ENCODE measurements at regions not wholly inside any gene's neighbourhood (a gene's known extent, or its start where the extent isn't known, plus 50 kb on each side); places are given as distances from the start of the nearest gene placed in this dataset.

GRCh38 chr10:65708057-65708456 lies 1217.8 kb upstream of the LRRTM3 start:
- WGBS = 28% methylated on average over 1 of the region's 1 CpG
- H3K4me3 ChIP-seq (ENCODE audit: low read length in 2 of 2) = no peak overlapping the region
- no peaks in the 10 kb centered on the region for H3K4me1 ChIP-seq (ENCODE audit: control insufficient read depth in 2 of 2, insufficient read depth in 2 of 2, low read length in 2 of 2)

GRCh38 chr10:65710306-65710705 lies 1215.5 kb upstream of the LRRTM3 start:
- Histone ChIP-seq H3K9me3 (ENCODE audit: control insufficient read depth in 2 of 2, insufficient read depth in 1 of 2, low read length in 1 of 2) (no peaks in the 10 kb centered on the region), H3K27ac (ENCODE audit: low read depth in 1 of 2, low read length in 1 of 2) (no peak overlapping the region), H3K4me1 (ENCODE audit: control insufficient read depth in 2 of 2, insufficient read depth in 2 of 2, low read length in 2 of 2) (no peaks in the 10 kb centered on the region), H3K27me3 (ENCODE audit: control insufficient read depth in 2 of 2, insufficient read depth in 1 of 2, low read length in 1 of 2) (no peaks in the 10 kb centered on the region), H3K4me3 (ENCODE audit: low read length in 2 of 2) (no peak overlapping the region), H3K36me3 (ENCODE audit: control insufficient read depth in 2 of 2, insufficient read depth in 2 of 2, low read length in 1 of 2) (no peaks in the 10 kb centered on the region)
- 92% methylated on average over 3 of the region's 3 CpGs for WGBS
- DNase-seq (ENCODE audit: low read depth in 6 of 9, low spot score in 9 of 9) = no peak

More at GRCh38 chr10:65708057-65708456, 1217.8 kb upstream of the LRRTM3 start:
- Histone ChIP-seq H3K27ac (ENCODE audit: low read depth in 1 of 2, low read length in 1 of 2) (no peak overlapping the region), H3K36me3 (ENCODE audit: control insufficient read depth in 2 of 2, insufficient read depth in 2 of 2, low read length in 1 of 2) (no peaks in the 10 kb centered on the region), H3K27me3 (ENCODE audit: control insufficient read depth in 2 of 2, insufficient read depth in 1 of 2, low read length in 1 of 2) (no peaks in the 10 kb centered on the region), H3K9me3 (ENCODE audit: control insufficient read depth in 2 of 2, insufficient read depth in 1 of 2, low read length in 1 of 2) (no peaks in the 10 kb centered on the region)
- no peak for DNase-seq (ENCODE audit: low read depth in 6 of 9, low spot score in 9 of 9)

- H3K27me3 ChIP-seq (ENCODE audit: control insufficient read depth in 2 of 2, insufficient read depth in 1 of 2, low read length in 1 of 2) = no peaks in the 10 kb centered on the region
- no peak overlapping the region for H3K27ac ChIP-seq (ENCODE audit: low read depth in 1 of 2, low read length in 1 of 2)
- H3K4me3 ChIP-seq (ENCODE audit: low read length in 2 of 2) = no peak overlapping the region
- no peaks in the 10 kb centered on the region for H3K4me1 ChIP-seq (ENCODE audit: control insufficient read depth in 2 of 2, insufficient read depth in 2 of 2, low read length in 2 of 2)
- 95% methylated on average over 1 of the region's 1 CpG for WGBS
- H3K9me3 ChIP-seq (ENCODE audit: control insufficient read depth in 2 of 2, insufficient read depth in 1 of 2, low read length in 1 of 2) = no peaks in the 10 kb centered on the region
- H3K36me3 ChIP-seq (ENCODE audit: control insufficient read depth in 2 of 2, insufficient read depth in 2 of 2, low read length in 1 of 2) = no peaks in the 10 kb centered on the region
- DNase-seq (ENCODE audit: low read depth in 6 of 9, low spot score in 9 of 9) = no peak
Measured at GRCh38 chr10:65719790-65720189, 1206.0 kb upstream of the LRRTM3 start.

GRCh38 chr10:65720901-65721300 lies 1204.9 kb upstream of the LRRTM3 start:
- H3K27me3 ChIP-seq (ENCODE audit: control insufficient read depth in 2 of 2, insufficient read depth in 1 of 2, low read length in 1 of 2) = no peaks in the 10 kb centered on the region
- H3K36me3 ChIP-seq (ENCODE audit: control insufficient read depth in 2 of 2, insufficient read depth in 2 of 2, low read length in 1 of 2) = no peaks in the 10 kb centered on the region
- H3K27ac ChIP-seq (ENCODE audit: low read depth in 1 of 2, low read length in 1 of 2) = no peak overlapping the region
- DNase-seq (ENCODE audit: low read depth in 6 of 9, low spot score in 9 of 9) = no peak
- WGBS = 94% methylated on average over 4 of the region's 4 CpGs
- no peaks in the 10 kb centered on the region for H3K9me3 ChIP-seq (ENCODE audit: control insufficient read depth in 2 of 2, insufficient read depth in 1 of 2, low read length in 1 of 2)
- H3K4me1 ChIP-seq (ENCODE audit: control insufficient read depth in 2 of 2, insufficient read depth in 2 of 2, low read length in 2 of 2) = no peaks in the 10 kb centered on the region
- no peak overlapping the region for H3K4me3 ChIP-seq (ENCODE audit: low read length in 2 of 2)

- H3K9me3 ChIP-seq (ENCODE audit: control insufficient read depth in 2 of 2, insufficient read depth in 1 of 2, low read length in 1 of 2) = no peaks in the 10 kb centered on the region
- no peak for DNase-seq (ENCODE audit: low read depth in 6 of 9, low spot score in 9 of 9)
- H3K4me1 ChIP-seq (ENCODE audit: control insufficient read depth in 2 of 2, insufficient read depth in 2 of 2, low read length in 2 of 2) = no peaks in the 10 kb centered on the region
- no peaks in the 10 kb centered on the region for H3K27me3 ChIP-seq (ENCODE audit: control insufficient read depth in 2 of 2, insufficient read depth in 1 of 2, low read length in 1 of 2)
- no peak overlapping the region for H3K27ac ChIP-seq (ENCODE audit: low read depth in 1 of 2, low read length in 1 of 2)
- WGBS = 73% methylated on average over 6 of the region's 6 CpGs
- H3K4me3 ChIP-seq (ENCODE audit: low read length in 2 of 2) = no peak overlapping the region
- H3K36me3 ChIP-seq (ENCODE audit: control insufficient read depth in 2 of 2, insufficient read depth in 2 of 2, low read length in 1 of 2) = no peaks in the 10 kb centered on the region
Measured at GRCh38 chr10:65723525-65723924, 1202.3 kb upstream of the LRRTM3 start.

- no peaks in the 10 kb centered on the region for H3K27me3 ChIP-seq (ENCODE audit: control insufficient read depth in 2 of 2, insufficient read depth in 1 of 2, low read length in 1 of 2)
- H3K27ac ChIP-seq (ENCODE audit: low read depth in 1 of 2, low read length in 1 of 2) = no peak overlapping the region
- no peaks in the 10 kb centered on the region for H3K36me3 ChIP-seq (ENCODE audit: control insufficient read depth in 2 of 2, insufficient read depth in 2 of 2, low read length in 1 of 2)
- no peak for DNase-seq (ENCODE audit: low read depth in 6 of 9, low spot score in 9 of 9)
- no peak overlapping the region for H3K4me3 ChIP-seq (ENCODE audit: low read length in 2 of 2)
- WGBS = 95% methylated on average over 2 of the region's 2 CpGs
- H3K4me1 ChIP-seq (ENCODE audit: control insufficient read depth in 2 of 2, insufficient read depth in 2 of 2, low read length in 2 of 2) = no peaks in the 10 kb centered on the region
- H3K9me3 ChIP-seq (ENCODE audit: control insufficient read depth in 2 of 2, insufficient read depth in 1 of 2, low read length in 1 of 2) = no peaks in the 10 kb centered on the region
Measured at GRCh38 chr10:65735382-65735781, 1190.5 kb upstream of the LRRTM3 start.

GRCh38 chr10:65742906-65743305 lies 1182.9 kb upstream of the LRRTM3 start:
- no peaks in the 10 kb centered on the region for H3K27me3 ChIP-seq (ENCODE audit: control insufficient read depth in 2 of 2, insufficient read depth in 1 of 2, low read length in 1 of 2)
- H3K36me3 ChIP-seq (ENCODE audit: control insufficient read depth in 2 of 2, insufficient read depth in 2 of 2, low read length in 1 of 2) = no peaks in the 10 kb centered on the region
- no peaks in the 10 kb centered on the region for H3K9me3 ChIP-seq (ENCODE audit: control insufficient read depth in 2 of 2, insufficient read depth in 1 of 2, low read length in 1 of 2)
- H3K4me3 ChIP-seq (ENCODE audit: low read length in 2 of 2) = no peak overlapping the region
- H3K27ac ChIP-seq (ENCODE audit: low read depth in 1 of 2, low read length in 1 of 2) = no peak overlapping the region
- H3K4me1 ChIP-seq (ENCODE audit: control insufficient read depth in 2 of 2, insufficient read depth in 2 of 2, low read length in 2 of 2) = no peaks in the 10 kb centered on the region
- WGBS = 90% methylated on average over 1 of the region's 1 CpG
- DNase-seq (ENCODE audit: low read depth in 6 of 9, low spot score in 9 of 9) = no peak

GRCh38 chr10:65751218-65751617 lies 1174.6 kb upstream of the LRRTM3 start:
- Histone ChIP-seq H3K36me3 (ENCODE audit: control insufficient read depth in 2 of 2, insufficient read depth in 2 of 2, low read length in 1 of 2) (no peaks in the 10 kb centered on the region), H3K27ac (ENCODE audit: low read depth in 1 of 2, low read length in 1 of 2) (no peak overlapping the region), H3K9me3 (ENCODE audit: control insufficient read depth in 2 of 2, insufficient read depth in 1 of 2, low read length in 1 of 2) (no peaks in the 10 kb centered on the region), H3K4me1 (ENCODE audit: control insufficient read depth in 2 of 2, insufficient read depth in 2 of 2, low read length in 2 of 2) (no peaks in the 10 kb centered on the region), H3K4me3 (ENCODE audit: low read length in 2 of 2) (no peak overlapping the region), H3K27me3 (ENCODE audit: control insufficient read depth in 2 of 2, insufficient read depth in 1 of 2, low read length in 1 of 2) (no peaks in the 10 kb centered on the region)
- DNase-seq (ENCODE audit: low read depth in 6 of 9, low spot score in 9 of 9) = no peak

- Histone ChIP-seq H3K4me3 (ENCODE audit: low read length in 2 of 2) (no peak overlapping the region), H3K27ac (ENCODE audit: low read depth in 1 of 2, low read length in 1 of 2) (no peak overlapping the region), H3K4me1 (ENCODE audit: control insufficient read depth in 2 of 2, insufficient read depth in 2 of 2, low read length in 2 of 2) (no peaks in the 10 kb centered on the region), H3K27me3 (ENCODE audit: control insufficient read depth in 2 of 2, insufficient read depth in 1 of 2, low read length in 1 of 2) (no peaks in the 10 kb centered on the region), H3K9me3 (ENCODE audit: control insufficient read depth in 2 of 2, insufficient read depth in 1 of 2, low read length in 1 of 2) (no peaks in the 10 kb centered on the region), H3K36me3 (ENCODE audit: control insufficient read depth in 2 of 2, insufficient read depth in 2 of 2, low read length in 1 of 2) (no peaks in the 10 kb centered on the region)
- WGBS = 79% methylated on average over 1 of the region's 1 CpG
- no peak for DNase-seq (ENCODE audit: low read depth in 6 of 9, low spot score in 9 of 9)
Measured at GRCh38 chr10:65751896-65752295, 1173.9 kb upstream of the LRRTM3 start.

- no peaks in the 10 kb centered on the region for H3K9me3 ChIP-seq (ENCODE audit: control insufficient read depth in 2 of 2, insufficient read depth in 1 of 2, low read length in 1 of 2)
- no peaks in the 10 kb centered on the region for H3K4me1 ChIP-seq (ENCODE audit: control insufficient read depth in 2 of 2, insufficient read depth in 2 of 2, low read length in 2 of 2)
- H3K4me3 ChIP-seq (ENCODE audit: low read length in 2 of 2) = no peak overlapping the region
- 86% methylated on average over 1 of the region's 1 CpG for WGBS
- no peak for DNase-seq (ENCODE audit: low read depth in 6 of 9, low spot score in 9 of 9)
- no peaks in the 10 kb centered on the region for H3K27me3 ChIP-seq (ENCODE audit: control insufficient read depth in 2 of 2, insufficient read depth in 1 of 2, low read length in 1 of 2)
- H3K27ac ChIP-seq (ENCODE audit: low read depth in 1 of 2, low read length in 1 of 2) = no peak overlapping the region
- no peaks in the 10 kb centered on the region for H3K36me3 ChIP-seq (ENCODE audit: control insufficient read depth in 2 of 2, insufficient read depth in 2 of 2, low read length in 1 of 2)
Measured at GRCh38 chr10:65753532-65753931, 1172.3 kb upstream of the LRRTM3 start.

All from thymus (tissue), 11 donors.